Femur (tissue), 1 donor: ENCODE measurements at regions not wholly inside any gene's neighbourhood (a gene's known extent, or its start where the extent isn't known, plus 50 kb on each side); places are given as distances from the start of the nearest gene placed in this dataset.
A peak's percentile ranks its signal among the peaks of the same experiment; 100 is the strongest.

ENCODE experiments used
- DNase-seq: peaks from one replicate; pipeline ENCODE4 v3.0.0-alpha.2; 2017

DNA sequence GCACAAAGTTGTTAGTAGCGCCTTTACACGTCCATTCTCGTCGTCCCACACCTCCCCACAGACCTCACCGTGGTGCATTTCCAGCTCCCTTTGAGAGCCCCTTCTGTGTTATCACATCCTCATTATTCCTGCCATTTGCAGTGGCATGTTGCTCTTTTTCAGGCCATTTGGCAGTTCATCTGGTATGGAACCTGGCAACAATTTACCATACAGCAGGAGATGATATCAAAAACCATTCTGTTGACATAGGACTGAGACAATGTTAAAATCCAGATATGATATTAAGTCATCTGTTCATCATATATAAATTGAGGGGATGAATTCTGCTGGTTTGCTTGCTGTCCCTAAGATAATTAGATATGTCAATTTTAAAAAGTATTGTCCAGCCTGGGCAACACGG is 83.0 kb downstream of the TMEM174 start:
- no peak for DNase-seq

DNA sequence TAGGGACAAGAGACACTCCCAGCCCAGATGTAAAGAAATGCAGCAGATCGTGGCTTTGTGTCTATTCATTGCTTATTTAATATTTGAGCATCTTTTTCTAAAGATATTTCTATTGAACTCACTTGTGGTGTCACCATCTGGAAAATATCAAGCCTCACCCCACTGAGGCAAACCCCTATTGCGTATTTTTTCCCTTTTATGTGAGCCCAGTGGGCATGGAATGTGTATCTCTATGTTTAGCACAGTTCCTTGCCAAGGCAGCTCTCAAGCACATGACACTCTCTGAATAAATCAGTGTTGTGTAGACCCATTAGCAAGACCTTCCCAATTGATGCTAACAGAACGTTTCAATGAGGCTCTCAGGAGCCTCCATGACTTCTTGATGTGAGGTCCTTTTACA is 81.6 kb downstream of the TMEM174 start:
- no peak for DNase-seq

DNA sequence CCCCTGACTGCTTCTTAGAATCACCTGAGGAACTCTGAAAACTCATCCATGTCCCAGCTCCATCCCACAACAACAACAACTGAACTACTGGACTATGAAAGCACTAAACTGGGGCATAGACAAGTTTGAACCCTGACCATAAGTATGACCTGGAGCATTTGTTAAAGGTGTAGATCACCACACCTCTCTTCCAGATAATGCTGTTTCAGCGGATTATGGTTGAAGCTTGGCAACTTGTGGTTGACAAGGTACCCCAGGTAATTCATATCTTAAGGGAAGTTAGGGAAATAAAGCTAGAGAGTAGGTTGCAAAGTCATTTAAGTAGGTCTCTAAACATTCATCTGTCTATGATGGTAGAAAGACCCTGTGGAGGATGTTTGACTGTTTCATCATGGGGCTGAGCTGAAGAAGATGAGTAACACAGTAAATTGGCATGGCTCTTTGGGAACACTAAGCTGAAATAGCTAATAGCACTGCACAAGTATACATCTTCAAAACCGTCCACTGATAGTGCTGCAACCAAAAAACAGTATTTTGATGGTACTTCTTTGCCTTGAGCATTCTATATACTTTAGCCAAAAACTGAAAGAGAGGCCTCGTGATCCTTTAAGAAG is 80.2 kb downstream of the TMEM174 start:
- DNase-seq, result no peak

DNA sequence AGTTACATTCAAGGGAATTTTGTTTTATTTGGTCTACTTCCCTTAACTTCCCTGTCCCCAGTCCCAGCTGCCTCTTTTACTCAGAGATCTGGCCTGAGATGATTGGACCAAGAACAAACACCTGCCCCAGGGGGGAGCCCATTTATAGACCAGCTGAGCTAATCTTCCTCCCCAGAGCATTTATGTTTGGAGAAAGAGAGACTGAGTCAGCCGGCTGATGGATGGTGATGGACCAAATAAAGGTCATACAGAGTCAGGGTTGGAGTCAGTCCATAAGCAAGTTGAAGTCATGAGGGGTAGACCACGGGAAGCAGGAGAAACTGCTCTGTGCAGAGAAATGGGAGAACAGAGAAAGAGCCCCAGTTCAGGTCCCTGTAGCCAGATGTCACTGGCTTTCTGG is 77.7 kb downstream of the TMEM174 start:
- DNase-seq, result no peak

DNA sequence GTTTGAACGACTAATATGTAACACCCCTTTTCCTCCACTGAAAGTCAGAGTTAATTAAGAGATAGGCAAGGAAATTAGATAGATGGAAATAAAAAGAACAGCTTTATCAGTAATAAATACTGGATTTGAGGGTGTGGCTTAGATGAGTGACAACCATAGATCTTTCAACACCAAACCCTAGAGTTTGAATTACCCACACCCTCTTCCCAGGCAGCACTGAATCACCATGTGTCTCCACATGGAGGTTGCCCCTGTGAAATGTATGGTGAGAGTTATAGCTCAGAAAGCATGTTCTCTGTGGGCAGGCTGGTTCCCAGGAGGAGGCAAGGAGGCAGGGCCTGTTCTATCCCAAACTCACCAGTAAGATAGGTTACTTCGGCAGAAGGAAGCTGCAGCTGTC is 69.7 kb downstream of the TMEM174 start:
- DNase-seq, result no peak

DNA sequence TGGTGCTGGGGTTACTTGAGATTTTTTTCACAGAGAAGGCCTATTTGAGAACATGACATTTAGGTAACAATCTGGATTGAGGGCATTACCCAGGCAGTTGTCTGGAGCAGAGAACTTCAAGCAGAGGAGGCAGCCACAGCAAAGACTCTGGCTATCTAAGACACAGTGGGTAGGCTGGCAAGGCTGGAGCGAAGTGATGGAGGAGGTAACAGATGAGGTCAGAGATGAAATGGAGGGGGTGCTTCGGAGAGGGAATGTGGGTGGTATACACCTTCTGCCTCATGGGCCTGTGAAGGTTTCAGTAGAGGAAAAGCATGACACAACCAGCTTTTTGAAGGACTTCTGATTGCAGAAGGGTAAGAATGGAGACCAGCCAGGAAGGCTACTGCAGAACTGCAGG is 65.9 kb downstream of the TMEM174 start:
- DNase-seq, result no peak

DNA sequence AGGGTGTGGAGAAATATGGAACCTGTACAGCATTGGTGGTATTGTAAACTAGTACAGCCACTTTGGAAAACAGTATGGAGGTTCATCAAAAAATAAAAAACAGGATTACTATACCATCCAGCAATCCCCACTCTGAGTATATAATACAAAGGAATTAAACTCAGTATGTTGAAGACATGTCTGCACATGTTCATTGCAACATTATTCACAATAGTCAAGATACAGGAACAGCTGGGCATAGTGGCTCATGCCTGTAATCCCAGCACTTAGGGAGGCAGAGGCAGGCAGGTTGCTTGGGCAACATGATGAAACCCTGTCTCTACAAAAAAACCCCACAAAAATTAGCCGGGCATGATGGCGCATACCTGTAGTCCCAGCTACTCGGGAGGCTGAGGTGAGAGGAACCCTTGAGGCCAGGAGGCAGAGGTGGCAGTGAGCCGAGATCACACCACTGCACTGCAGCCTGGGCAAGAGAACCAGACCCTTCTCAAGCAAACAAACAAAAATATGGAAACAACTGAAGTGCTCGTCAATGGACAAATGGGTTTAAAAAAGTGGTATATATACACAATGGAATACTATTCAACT is 63.6 kb downstream of the TMEM174 start:
- no peak for DNase-seq

DNA sequence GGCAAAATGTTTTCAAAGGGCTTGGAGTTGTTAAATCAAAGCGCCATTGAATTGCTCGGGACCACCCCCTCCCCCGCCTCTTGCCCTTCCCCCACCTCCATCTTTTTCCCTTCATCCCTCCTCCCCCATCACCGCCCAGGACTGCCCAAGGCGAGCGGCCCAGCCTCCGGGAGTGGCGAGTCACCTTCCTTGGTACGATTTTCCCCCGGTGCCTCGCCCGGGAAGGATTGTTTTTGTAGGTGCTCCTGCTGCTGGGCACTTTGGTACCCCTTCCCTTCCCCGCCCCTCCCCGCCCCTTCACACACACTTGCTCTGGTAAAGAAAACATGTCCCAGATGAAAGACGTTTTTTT is 61.2 kb downstream of the TMEM174 start:
- no peak for DNase-seq

DNA sequence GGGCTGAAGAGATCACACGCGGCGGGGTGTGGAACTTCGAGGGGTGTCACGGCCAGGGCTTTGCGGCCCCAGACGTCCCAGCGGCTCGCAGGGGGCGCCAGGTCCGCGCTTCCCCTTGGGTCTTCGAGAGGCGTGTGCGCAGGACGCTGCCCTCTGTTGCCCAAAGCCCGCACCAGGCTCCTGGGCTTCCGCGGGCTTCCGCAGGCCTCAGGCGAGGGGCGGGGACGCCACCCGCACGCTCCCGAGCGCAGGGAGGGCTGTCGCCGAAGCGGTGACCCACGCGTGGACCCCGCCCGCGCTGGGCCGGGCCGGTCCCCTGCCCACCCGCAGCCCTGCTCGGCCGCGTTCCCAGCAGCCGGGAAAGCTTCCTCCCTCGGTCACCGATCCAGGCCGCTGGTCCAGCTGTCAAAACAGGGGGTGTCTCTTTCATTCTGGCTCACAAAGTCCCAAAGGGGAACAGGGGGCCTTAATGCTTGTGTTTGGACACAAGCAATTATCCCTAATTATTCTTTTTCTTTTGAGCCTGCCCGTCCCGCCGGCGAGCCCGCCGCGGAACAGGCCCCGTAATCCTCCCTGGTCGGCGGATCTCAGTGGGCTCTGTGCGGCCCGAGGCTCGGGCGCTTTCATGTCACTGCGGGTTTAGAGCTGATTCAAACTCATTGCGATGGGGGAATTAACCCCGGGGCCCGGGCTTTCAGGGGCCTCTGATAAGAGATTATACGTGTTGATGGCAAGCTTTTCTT is 60.6 kb downstream of the TMEM174 start:
- peak; percentile 47 for DNase-seq

DNA sequence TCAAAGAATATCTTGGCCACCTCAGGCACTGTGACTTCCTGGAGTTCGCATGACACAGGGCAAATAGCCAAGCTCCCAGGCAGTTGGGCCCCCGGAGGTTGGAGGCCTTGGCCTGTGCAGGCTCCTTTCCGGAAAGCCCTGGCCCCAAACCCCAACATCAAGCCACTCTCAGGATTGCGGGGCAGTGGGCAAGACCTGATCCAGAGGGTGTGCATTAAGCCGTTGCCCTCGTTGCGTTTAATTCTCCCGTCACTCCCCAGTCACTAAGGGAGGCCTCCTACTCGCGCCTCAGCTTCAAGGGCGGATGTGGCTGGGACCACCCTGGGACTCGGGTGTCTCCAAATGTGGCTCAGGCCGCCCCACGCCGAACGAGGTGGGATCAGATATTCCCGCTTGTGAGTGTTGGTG is 60.1 kb downstream of the TMEM174 start:
- no peak for DNase-seq

DNA sequence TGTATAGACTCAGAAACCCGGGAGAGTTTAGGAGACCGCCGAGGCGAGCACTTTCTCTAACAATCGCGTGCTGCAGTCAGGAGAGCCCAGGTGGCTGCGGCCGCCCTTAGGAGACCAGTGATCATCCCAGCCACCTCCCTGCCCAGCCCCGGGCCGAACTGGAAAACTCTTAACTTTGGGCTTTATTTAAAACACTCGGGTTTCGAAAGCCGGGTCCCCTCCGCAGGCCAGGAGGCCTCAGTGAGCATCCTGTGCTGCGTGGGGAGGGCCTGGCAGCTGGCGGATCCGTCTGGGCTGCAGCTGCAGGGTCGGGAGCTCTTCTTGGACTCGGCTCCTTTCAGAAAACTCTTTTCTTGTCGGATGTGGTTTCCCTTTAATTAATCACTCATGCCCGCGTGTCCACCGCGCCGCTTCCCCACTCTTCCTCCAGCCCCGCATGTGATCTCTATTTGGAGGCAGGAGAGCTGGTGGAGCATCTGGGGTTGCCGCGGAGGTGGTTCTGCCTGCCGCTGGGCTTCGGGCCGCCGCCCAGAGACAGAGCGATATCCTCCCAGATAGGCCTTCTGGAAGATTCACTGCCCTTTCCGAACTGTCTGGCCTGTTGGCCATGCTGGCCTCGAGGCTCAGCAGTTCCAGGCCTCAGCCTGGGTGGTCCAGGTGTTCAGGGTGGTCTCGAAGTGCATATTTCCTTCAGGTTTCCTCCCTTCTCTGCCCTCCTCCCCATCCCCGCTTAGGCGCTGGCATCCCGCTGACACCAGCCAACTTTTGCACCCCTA is 59.5 kb downstream of the TMEM174 start:
- no peak for DNase-seq

DNA sequence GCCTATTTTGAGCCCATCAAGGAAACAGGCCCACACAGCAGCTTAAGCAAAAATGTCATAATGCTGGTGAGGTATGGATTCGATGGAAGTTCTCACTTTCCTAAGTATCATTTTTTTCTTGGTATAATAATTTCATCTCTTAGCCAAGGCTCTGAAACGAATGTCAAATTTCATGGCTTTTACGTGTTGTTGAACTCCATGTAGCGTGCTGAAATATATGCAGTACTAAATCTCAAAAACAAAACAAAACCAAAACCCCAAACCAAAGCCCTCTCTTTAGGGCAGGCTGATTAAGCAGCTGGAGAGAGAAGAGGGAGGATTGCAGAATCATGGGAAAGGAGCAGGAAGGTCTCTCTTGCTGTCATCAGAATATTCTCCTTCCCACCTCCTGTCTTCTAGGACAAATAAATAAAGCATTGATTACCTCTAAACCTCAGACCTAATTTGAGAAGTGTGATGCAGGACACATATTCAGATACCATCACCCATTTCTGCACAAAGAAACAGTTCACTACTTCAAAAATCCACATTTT is 58.3 kb downstream of the TMEM174 start:
- DNase-seq, result no peak

DNA sequence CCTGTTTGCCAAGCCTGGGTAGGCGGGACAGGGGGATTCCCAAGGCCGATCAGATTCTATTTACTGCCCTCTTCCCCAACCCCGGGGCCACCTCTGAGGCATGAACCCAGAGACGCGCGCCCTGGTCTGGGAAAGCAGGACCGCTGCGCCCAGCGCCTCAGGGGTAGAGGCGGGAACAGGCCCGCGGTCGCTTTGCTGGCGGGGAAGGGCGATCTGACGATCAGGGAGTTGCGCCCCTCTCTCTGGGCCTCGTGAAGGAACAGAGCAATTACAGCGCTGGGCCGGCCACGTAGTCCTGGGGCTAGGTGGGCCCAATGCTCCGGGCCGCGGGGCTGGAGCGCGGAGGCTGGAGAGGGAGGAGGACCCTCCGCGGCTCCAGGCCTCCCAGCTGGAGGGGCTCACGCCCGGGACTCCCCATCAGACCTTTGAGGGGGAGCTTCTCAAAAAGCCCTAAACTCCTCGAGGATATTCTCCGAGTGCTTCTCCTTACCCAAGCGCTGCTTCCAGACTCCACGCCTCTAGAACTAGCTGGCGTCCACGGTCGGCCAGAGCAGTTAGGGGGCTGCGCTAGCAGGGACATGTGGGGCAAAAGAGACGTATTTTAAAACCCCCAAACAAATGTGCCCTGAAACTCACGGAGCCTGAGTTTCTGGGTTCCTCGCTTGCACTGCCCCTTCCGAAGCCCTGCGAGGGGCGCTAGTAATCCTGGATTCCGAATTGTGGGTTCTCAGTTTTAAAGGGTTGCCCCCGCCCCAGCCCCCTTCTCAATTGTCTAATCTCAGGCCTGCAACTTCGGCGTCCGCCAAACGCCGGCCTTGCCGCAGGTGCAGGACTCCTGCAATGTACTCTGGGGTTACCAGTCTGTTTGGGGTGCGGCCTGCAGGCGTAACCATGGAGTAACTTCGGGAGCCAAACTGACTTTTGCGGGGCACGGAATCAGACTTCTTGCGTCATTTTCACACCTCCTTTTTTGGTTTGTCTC is 57.6 kb downstream of the TMEM174 start:
- no peak for DNase-seq

DNA sequence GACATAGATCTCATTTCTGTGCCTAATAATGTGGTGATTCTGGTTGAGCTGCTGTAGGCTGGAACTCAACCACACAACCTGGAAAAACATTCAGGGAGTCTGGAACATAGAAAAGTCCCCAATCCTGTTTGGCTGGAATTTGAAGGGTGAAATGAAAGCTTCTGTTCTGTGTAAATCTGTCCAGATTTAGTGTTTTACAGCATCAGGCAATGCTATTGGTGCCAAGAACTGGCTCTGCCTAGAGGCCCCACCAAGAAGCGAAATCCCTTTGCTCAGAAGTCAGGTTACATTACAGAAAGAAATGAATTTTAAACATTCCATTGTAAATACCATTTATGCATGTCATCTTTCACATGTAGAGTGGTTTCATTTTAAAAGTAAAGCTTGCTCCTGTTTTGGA is 56.3 kb downstream of the TMEM174 start:
- DNase-seq, result no peak

DNA sequence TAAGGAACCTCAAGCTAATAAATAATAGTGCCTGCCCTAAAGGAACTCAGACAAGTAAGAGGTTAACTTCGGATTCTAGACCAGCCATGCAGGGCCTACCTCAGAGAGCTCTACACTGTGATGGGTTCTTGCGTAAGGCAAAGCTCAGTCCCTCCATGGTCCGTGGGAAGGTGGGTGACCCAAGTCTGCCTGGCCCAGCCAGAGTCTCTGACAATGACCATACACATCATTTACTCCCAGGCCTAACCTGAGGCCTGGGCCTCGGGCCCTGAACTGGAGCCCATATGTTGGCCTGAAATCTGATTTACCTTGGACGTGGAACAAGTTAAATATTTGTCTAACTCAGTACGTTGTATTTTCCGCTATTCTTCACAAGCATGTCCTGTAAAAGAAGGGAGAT is 55.1 kb downstream of the TMEM174 start:
- DNase-seq, result no peak
